Tibial nerve (tissue), 4 donors: ENCODE measurements at regions not wholly inside any gene's neighbourhood (a gene's known extent, or its start where the extent isn't known, plus 50 kb on each side); places are given as distances from the start of the nearest gene placed in this dataset.
"Not testable (repeated sequence)": the region's sequence is repeated elsewhere in the genome, so short reads cannot be mapped to it uniquely, and the experiment has no call there.

Experiments
- DNase-seq, 2 donors: peaks; one replicate each; pipeline ENCODE4 v3.0.0-alpha.2; 2019; ENCODE audit warnings: low spot score in 2 of 2
- H3K27ac ChIP-seq, 4 donors: fragments of 200-600 bp; sonication (generic) in 3 of 4; one replicate each; pipeline ENCODE4 v1.5.1; 2017 to 2019; ENCODE audit warnings: mild to moderate bottlenecking in 1 of 4
- H3K27me3 ChIP-seq, 2 donors: fragments of 200-600 bp; sonication (generic) in 1 of 2; one replicate each; pipeline versions ENCODE4 v1.5.1 to v1.6.0; 2017 to 2019
- H3K36me3 ChIP-seq, 3 donors: fragments of 200-600 bp; sonication (generic); one replicate each; pipeline ENCODE4 v1.5.1; 2018 to 2019
- H3K4me1 ChIP-seq, 4 donors: fragments of 200-600 bp; sonication (generic) in 3 of 4; one replicate each; pipeline ENCODE4 v1.5.1; 2017 to 2019
- H3K4me3 ChIP-seq, 4 donors: fragments of 200-600 bp; sonication (generic) in 3 of 4; one replicate each; pipeline ENCODE4 v1.5.1; 2017 to 2019; ENCODE audit warnings: mild to moderate bottlenecking in 1 of 4, moderate library complexity in 1 of 4
- H3K9me3 ChIP-seq, 4 donors: fragments of 200-600 bp; sonication (generic) in 3 of 4; one replicate each; pipeline ENCODE4 v1.5.1; 2017 to 2019
- EP300 ChIP-seq, 2 donors: sonication (generic); formaldehyde crosslinking; IDR thresholded peaks; one replicate each; pipeline ENCODE4 v1.6.1; 2017; ENCODE audit warnings: antibody characterized with exemption in 2 of 2, mild to moderate bottlenecking in 1 of 2
- POLR2A ChIP-seq, 2 donors: fragments of 450-650 bp; IDR thresholded peaks; one replicate each; pipeline ENCODE4 v1.6.1; 2017; ENCODE audit warnings: antibody characterized with exemption in 2 of 2, mild to moderate bottlenecking in 2 of 2, moderate library complexity in 2 of 2
- WGBS, 2 donors: methylation state at CpG; one replicate each; pipeline ENCODE4 v1.1.5; 2018; 5-methylcytosine and 5-hydroxymethylcytosine counted together
- TF ChIP-seq, protein P1 (sequence below), 5 experiments: fragments of 200-600 bp in 3 of 5; fragments of 450-650 bp in 2 of 5; sonication (generic) in 3 of 5; IDR thresholded peaks; one replicate each; pipeline ENCODE4 v1.5.1; 2016 to 2019; ENCODE audit warnings: antibody characterized with exemption in 5 of 5, mild to moderate bottlenecking in 3 of 5, moderate library complexity in 2 of 5

DNA sequence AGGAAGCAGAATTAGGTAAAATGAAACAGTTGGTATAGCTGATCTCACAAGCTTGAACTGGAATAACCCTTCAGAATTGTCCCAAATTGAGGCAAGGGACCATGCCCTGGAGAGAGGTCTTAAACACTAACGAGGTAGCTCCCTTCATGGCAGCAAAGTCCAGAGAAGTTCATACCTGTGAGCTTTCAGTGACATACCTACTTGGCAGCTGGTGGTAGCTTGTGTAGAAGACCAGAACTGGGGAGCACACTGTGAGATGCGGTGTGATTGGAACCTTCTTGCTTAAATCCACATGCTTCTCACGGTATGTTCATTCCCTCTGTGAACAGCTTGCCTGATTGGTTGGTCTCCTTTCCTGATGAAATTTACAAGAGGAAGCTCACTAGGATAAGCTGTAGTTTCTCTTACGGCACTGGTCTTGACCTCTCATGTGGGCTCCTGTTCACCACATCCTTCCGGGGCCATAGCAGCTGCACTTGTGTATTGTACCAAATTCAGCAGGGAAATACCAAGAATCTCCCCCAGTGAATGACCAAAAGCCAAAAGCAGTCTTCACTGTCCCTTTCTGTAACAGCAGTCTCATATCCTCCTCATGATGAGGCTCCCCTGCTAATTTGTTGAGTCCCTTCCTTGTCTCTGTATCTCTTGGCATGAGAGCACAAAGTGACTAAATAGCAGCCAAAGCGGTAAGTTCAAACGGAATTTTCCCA lies 483.7 kb upstream of the FRG2C start:
- H3K4me1 ChIP-seq = no peaks in the 10 kb centered on the region
- WGBS, 2 donors = 83 to 84% methylated on average over 7 of the region's 7 CpGs
- DNase-seq = no peak
- TF ChIP-seq, protein P1, sequence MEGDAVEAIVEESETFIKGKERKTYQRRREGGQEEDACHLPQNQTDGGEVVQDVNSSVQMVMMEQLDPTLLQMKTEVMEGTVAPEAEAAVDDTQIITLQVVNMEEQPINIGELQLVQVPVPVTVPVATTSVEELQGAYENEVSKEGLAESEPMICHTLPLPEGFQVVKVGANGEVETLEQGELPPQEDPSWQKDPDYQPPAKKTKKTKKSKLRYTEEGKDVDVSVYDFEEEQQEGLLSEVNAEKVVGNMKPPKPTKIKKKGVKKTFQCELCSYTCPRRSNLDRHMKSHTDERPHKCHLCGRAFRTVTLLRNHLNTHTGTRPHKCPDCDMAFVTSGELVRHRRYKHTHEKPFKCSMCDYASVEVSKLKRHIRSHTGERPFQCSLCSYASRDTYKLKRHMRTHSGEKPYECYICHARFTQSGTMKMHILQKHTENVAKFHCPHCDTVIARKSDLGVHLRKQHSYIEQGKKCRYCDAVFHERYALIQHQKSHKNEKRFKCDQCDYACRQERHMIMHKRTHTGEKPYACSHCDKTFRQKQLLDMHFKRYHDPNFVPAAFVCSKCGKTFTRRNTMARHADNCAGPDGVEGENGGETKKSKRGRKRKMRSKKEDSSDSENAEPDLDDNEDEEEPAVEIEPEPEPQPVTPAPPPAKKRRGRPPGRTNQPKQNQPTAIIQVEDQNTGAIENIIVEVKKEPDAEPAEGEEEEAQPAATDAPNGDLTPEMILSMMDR (IDR thresholded peaks at IDR 0.05) = no peak
- TF ChIP-seq EP300 (IDR thresholded peaks at IDR 0.05) (no peak), POLR2A (IDR thresholded peaks at IDR 0.05) (no peak)
- H3K27ac ChIP-seq = no peak overlapping the region
- H3K27me3 ChIP-seq = no peaks in the 10 kb centered on the region
- H3K4me3 ChIP-seq = no peak overlapping the region
- no peaks in the 10 kb centered on the region for H3K9me3 ChIP-seq
- no peaks in the 10 kb centered on the region for H3K36me3 ChIP-seq

DNA sequence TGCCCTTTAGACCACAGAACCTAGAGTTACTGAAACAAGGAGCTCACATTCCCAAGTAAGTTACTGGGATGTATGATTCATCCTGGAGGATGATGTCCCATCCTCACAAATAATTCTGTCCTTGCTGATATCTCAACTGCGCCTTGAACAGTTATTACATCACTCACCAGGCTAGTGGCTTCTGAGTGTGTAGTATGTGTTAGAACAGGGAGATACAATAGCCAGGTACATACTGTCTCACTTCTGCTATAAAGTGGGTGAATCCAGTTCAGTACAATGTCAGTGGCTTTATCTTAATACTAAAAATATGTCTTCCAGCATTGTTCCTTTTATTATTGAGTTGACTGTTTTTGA lies 483.2 kb upstream of the FRG2C start:
- Histone ChIP-seq H3K27me3 (no peaks in the 10 kb centered on the region), H3K36me3 (no peaks in the 10 kb centered on the region), H3K4me1 (no peaks in the 10 kb centered on the region), H3K27ac (no peak overlapping the region), H3K4me3 (no peak overlapping the region), H3K9me3 (no peaks in the 10 kb centered on the region)
- no peak for DNase-seq
- 92 to 94% methylated on average over 1 of the region's 1 CpG for WGBS, 2 donors
- no peak for TF ChIP-seq EP300 (IDR thresholded peaks at IDR 0.05)
- TF ChIP-seq, protein P1 (IDR thresholded peaks at IDR 0.05) = no peak

DNA sequence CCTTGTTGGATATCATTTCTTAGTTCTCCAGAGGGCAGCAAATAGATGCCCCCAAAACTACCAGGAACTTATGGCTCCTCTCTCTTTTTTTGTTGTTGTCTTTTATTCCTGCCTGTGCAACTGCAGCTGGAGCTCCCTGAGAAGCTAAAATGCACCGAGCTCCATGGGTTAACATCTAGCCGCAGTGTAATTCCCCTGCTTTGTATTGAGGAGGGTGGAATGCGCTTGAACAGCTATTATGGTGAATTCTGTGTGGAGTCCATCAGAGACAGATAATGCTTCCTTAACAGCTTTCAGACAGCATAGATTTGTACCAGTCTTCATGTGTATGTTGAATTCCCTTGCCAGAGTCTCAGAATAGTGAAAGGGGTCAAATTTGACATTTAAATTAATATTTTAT lies 475.2 kb upstream of the FRG2C start:
- H3K4me3 ChIP-seq = no peak overlapping the region
- no peak for DNase-seq
- 46 to 47% methylated on average over 3 of the region's 3 CpGs for WGBS, 2 donors
- no peaks in the 10 kb centered on the region for H3K9me3 ChIP-seq
- no peaks in the 10 kb centered on the region for H3K4me1 ChIP-seq
- H3K36me3 ChIP-seq = no peaks in the 10 kb centered on the region
- TF ChIP-seq, protein P1 (IDR thresholded peaks at IDR 0.05) = no peak
- TF ChIP-seq POLR2A (IDR thresholded peaks at IDR 0.05) (no peak), EP300 (IDR thresholded peaks at IDR 0.05) (no peak)
- no peaks in the 10 kb centered on the region for H3K27me3 ChIP-seq
- H3K27ac ChIP-seq = no peak overlapping the region

DNA sequence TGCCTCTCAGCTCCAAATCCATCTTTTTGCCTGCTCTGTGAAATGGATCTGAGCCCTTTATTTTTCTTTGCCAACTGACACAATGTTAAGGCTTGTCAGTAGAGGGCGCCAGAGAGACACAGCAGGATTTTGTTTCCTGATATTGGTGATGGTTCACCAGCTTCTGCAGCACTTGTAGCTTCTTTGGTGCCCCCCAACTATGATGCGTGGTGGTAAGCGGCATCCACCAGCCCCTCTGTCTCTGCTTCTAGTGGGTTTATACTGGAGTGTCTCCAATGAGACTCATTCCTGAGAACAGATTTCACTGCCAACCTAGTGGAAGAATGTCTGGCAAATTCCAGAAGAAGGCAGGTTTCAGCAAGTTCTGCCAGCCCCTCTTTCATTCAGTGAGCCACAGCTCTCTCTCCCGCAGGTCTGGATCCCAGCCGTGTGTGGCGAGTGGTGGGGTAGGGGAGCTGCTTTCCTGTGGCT lies 471.9 kb upstream of the FRG2C start:
- peak in 1 of 2 donors; percentile 65 for DNase-seq
- no peak overlapping the region for H3K27ac ChIP-seq
- H3K4me3 ChIP-seq = no peak overlapping the region
- H3K4me1 ChIP-seq = no peaks in the 10 kb centered on the region
- no peaks in the 10 kb centered on the region for H3K9me3 ChIP-seq
- 70 to 73% methylated on average over 6 of the region's 6 CpGs for WGBS, 2 donors
- no peaks in the 10 kb centered on the region for H3K27me3 ChIP-seq
- no peak for TF ChIP-seq EP300 (IDR thresholded peaks at IDR 0.05)
- TF ChIP-seq, protein P1 (IDR thresholded peaks at IDR 0.05) = peak; percentile 16 to 55 (median 44)
- no peak for TF ChIP-seq POLR2A (IDR thresholded peaks at IDR 0.05)
- no peaks in the 10 kb centered on the region for H3K36me3 ChIP-seq

DNA sequence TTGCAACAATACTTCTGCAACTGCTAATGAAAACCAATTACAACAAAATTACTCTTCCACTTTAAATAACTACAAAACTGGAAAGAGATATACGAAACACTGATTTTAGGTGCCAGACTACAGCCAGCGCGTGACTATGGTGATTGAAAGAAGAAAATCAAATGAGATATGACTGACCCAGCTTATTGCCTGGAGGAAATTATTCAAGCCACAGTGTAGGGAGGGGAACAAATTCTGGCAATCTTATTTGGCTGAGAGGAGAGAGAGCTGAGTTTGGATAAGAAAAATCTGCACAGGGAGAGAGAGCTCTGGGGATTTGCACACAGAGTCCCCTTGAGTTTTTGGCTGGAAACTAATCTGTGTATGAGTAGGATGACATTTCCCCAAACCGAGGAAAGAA lies 470.3 kb upstream of the FRG2C start:
- no peak overlapping the region for H3K27ac ChIP-seq
- no peaks in the 10 kb centered on the region for H3K9me3 ChIP-seq
- TF ChIP-seq POLR2A (IDR thresholded peaks at IDR 0.05) (no peak), EP300 (IDR thresholded peaks at IDR 0.05) (no peak)
- TF ChIP-seq, protein P1 (IDR thresholded peaks at IDR 0.05) = no peak
- H3K4me3 ChIP-seq = no peak overlapping the region
- no peaks in the 10 kb centered on the region for H3K27me3 ChIP-seq
- DNase-seq = no peak
- H3K4me1 ChIP-seq = no peaks in the 10 kb centered on the region
- H3K36me3 ChIP-seq = no peaks in the 10 kb centered on the region
- 59 to 72% methylated on average over 4 of the region's 4 CpGs for whole genome bisulfite sequencing, 2 donors

DNA sequence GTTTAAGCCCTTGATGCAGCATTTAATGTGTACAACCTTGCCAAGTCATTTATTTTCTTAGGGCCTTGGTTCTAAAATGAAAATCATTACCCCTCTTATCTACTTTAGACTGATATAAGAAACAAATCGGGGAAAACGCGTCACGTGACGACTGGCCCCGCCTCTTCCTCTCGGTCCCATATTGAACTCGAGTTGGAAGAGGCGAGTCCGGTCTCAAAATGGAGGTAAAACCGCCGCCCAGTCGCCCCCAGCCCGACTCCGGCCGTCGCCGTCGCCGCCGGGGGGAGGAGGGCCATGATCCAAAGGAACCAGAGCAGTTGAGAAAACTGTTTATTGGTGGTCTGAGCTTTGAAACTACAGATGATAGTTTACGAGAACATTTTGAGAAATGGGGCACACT lies 449.8 kb upstream of the FRG2C start:
- H3K27ac ChIP-seq, H3K36me3 ChIP-seq, H3K4me3 ChIP-seq, H3K27me3 ChIP-seq, H3K4me1 ChIP-seq, DNase-seq, H3K9me3 ChIP-seq: not testable (repeated sequence)
- 95 to 96% methylated on average over 22 of the region's 22 CpGs for WGBS, 2 donors
